G401 (cell line): ENCODE measurements at regions not wholly inside any gene's neighbourhood (a gene's known extent, or its start where the extent isn't known, plus 50 kb on each side); places are given as distances from the start of the nearest gene placed in this dataset.

Source experiments
- DNase-seq: peaks from one replicate; pipeline ENCODE4 v3.0.0-alpha.2; 2015; ENCODE audit warnings: low spot score
- in situ Hi-C: cut with HindIII; loops from 2 replicates; pipeline ENCODE4 v1.10.0; 2016; ENCODE audit warnings: low sequenced_read_pairs, mixed read lengths

DNA sequence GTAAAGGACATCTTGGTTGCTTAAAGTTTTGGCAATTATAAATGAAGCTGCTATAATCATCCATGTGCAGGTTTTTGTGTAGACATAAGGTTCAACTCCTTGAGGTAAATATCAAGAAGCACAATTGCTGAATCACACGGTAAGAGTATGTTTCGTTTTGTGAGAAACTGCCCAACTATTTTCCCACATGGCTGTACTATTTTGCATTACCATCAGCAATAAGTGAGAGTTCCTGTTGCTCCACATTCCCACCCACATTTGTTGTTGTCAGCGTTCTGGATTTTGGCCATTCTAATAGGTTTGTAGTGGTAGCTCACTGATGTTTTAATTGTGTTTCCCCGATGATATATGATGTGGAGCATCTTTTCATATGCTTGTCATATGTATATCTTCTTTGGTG is 118.5 kb upstream of the KCNMB2 start:
- DNase-seq = no peak
- in situ Hi-C loops = no loop called here

DNA sequence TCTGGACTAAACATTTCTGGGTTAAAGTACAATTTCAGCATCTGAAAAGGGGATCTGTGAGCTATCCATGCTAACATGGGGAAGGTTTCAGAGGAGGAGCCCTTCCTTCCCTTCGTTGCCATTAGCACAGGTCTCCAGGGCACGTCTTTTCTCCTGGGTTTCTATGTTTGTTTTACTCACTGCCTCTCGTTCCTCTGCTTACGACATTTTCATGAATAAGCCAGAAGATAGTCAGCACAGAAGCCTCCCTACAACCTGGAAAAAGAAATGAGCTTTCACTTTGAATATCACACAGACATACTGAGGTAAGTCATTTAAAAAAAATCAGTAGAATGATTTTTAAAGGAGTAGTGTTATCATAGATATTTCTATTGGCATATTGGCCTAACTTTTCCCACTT is 117.2 kb upstream of the KCNMB2 start:
- in situ Hi-C loops = no loop called here
- no peak for DNase-seq

DNA sequence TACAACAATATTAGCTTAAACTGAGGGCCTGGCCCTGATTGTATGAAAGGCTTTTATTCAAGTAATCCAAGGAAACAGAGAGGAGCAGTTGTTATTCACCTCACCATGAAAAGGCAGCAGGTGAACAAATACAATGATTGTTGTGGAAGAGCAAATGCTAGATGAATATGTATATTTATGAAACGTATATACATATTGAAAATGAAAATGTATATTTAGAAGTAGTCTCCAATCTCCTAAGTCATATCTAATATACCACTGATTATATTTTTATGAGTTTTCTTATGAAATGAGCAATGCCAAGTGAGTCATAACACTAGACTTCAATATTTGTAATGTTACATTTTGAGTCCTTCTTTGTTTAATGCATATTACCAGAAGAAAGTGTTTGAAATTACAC is 116.2 kb upstream of the KCNMB2 start:
- in situ Hi-C loops = no loop called here

DNA sequence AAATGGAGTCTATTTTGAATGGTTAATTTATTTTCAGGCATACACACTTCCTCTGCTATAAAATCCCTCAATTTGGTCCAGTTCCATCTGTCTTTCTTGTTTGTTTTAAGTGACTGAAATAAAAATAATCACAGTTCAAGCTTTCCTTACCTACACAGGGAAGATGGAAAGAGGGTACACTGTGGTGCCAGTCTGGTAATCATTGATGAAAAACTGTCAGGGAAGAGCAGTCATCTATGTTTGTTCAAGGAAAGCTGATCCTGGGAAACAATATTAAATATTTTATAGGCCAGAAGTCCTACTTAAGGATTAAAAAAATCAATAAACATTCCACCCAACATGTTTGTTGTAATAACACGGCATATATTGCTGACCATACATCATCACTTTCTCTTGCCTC is 115.2 kb upstream of the KCNMB2 start:
- DNase-seq = no peak
- in situ Hi-C loops = no loop called here

More for the DNA sequence above, 116.2 kb upstream of the KCNMB2 start:
- no peak for DNase-seq

DNA sequence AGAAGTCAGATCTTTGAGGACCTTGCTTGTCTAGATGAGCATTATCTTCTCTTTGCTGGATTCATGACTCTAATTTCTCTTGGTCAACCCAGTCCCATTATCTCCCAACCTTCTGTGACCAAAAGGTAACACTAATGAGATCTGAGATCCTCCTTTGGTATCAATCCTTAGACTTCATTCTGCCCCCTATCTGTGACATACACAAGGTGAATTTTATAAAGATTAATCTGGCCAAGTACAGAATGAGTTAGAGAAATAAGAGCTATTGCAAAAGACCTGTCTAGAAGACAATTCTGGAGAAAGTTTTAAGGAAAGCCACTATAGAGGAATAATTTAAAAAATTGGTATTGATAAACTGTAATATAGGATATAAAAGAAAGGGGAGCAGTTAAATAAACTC is 113.8 kb upstream of the KCNMB2 start:
- DNase-seq = no peak
- in situ Hi-C loops = no loop called here

DNA sequence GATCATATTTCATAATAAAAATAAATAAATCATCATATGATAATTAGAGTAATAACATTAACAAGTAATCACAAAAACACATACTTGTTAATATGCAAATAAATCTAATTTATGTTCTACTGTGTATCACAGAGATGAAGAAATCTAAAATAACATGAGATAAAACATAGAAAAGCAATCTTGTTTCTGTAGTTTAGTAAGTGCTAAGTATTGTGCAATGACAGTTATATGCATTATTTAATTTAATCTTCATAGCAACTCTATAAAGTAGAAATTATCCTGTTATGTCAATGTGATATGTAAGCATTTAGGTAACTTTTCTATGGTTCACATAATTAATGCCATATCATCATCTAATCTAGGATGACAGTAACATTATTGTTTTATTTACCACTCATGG is 108.2 kb upstream of the KCNMB2 start:
- in situ Hi-C loops = no loop called here
- DNase-seq = no peak

DNA sequence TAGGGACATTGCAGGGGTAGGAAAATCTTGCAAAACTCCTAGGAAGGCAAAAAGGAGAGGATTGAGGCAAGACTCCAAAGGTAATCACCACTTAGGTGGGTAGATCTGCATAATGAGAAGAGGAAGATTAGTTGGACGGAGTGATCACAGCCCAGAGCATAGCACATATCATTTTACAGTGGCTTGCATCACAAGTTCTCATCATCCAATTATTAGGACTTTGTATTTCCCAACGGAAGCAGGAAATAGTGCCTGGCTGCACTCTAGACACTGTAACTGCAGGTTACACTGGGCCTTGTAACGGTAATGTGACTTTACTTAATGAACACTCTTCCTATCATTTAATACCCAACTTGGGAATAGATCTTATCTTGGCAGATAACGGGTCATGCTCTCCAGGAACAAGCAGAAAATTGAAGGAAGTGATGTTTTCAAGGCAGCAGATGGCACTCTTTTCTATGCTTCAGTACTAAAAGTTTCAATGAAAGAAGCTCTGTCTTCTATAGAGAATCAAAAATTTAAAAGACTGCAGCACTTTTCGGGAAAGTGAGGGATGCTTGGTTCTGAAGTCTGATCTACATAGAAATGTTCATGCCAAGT is 101.9 kb upstream of the KCNMB2 start:
- in situ Hi-C loops = no loop called here
- peak; percentile 12 for DNase-seq

DNA sequence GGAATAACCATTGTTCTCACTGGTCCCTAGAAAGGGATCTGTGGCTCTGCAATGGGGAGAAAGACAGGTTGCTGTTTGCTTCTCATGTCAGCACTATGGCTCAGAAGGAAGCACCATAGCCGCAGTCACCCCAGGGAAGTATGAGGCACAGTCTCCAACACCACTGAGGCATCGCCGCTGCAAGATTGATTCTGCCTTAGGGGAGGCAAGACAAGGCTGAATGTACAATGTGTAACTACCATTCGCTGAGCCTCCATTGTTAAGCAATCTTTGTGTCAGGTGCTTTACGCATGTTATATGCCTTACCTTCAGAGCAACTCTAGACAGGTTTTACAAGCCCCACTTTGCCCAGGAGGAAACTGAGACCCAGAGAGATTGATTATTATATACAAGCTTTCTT is 100.7 kb upstream of the KCNMB2 start:
- in situ Hi-C loops = no loop called here
- no peak for DNase-seq

DNA sequence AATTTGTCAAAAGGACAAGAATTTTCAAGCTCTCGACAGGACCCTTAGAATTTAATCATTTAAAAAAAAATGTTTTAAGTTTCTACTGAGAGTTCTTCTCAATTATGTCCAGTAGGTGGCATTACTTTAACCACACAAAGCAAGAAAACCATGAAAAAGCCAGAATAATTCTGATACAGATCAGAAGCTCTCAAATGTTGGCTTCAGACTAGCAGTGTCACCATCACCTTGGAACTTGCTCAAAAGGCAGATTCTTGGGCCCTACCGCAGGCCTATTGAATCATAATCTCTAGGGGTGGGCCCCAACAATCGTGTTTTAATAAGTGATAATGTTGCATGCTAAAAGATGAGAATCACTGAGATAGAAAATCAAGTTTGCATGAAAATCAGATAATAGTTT is 99.5 kb upstream of the KCNMB2 start:
- in situ Hi-C loops = no loop called here
- DNase-seq = peak; percentile 35

DNA sequence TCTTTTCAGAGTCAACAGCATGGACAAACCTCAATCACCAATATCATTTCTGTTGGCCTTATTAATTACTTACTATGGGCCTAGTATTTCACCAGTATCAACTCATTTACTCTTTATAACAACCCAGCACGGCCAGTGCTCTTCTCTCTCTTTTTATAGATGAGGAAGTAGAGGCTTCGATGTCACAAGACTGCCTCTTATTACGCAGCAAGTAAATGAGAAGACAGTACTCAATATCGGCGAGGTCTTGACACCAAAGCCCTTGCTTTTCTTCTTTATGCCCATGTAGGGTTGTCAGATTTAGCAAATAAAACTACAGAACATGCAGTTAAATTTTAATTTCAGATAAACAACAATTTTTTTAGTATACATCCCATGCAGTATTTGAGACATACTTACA is 99.0 kb upstream of the KCNMB2 start:
- in situ Hi-C loops = no loop called here
- no peak for DNase-seq

DNA sequence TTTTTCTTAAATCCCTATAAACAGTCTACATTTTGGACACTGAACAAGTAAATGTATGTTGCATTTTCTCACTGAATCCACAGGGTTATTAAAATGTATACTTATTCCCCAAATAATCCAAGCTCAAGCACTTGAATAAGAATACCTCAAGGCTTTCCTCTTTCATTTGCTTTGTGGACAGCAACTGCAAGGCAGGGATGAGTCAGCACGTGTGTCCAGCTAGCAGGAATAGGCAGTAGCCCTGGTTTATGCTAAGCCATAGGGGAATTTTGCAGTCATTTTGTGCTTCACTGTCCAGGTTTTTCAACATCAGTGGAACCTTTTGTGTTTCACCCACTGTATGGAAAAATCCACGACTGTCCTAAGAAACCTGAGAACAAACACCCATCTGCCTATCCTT is 96.7 kb upstream of the KCNMB2 start:
- no peak for DNase-seq
- in situ Hi-C loops = no loop called here

DNA sequence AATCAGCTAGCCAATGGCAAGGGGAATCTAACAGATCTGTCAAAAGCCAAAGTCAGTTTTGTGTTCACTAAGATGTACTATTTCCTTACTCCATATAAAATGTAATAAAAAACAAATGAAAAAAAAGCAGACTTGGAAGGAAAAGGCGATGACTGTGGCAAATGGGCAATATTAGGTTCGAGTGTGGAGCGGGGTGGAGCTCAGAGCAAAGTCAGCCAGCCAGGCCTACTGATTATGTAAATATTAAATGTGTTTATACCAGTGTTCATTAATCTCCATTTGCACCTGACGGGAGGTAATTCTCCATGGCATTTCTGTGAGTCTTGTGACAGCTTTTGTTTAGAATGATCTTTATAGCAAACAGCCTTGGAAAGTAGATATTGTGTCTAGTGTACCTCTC is 96.2 kb upstream of the KCNMB2 start:
- no peak for DNase-seq
- in situ Hi-C loops = no loop called here

DNA sequence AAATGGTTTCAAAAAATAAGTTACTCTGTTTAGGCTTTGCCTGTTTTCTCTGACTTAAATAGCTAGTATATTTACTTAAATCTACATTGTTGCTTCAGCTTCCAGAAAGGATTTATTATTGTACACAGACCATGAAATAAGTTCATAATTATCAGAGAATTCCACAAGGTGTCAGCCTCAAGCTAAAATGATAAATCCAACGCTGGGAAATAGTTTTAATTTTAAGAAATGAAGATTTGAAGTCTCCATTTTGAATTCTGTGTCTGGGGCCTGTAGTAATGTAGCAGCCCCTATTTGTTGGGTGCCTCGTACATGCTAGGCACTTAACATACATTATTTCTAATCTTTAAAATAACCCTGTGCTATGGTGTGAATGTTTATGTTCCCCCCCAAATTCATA is 92.6 kb upstream of the KCNMB2 start:
- in situ Hi-C loops = no loop called here
- no peak for DNase-seq

DNA sequence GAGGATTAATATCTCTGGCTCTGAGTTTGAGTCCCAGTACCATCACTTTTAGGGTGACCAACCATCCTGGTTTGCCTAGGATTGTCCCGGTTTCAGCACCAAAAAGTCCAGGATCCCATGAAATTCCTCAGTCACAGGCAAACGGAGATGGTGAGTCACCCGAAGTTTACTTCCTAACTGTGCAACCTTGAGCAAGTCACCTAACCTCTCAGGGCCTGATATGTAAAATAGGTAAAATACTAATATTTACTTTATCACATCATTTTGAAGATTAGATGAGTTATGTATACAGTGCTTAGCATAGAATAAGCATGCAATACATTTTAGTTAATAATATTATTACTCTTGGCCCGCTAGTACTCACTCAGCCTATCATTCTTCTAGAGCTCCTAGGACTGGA is 91.1 kb upstream of the KCNMB2 start:
- in situ Hi-C loops = no loop called here
- no peak for DNase-seq

DNA sequence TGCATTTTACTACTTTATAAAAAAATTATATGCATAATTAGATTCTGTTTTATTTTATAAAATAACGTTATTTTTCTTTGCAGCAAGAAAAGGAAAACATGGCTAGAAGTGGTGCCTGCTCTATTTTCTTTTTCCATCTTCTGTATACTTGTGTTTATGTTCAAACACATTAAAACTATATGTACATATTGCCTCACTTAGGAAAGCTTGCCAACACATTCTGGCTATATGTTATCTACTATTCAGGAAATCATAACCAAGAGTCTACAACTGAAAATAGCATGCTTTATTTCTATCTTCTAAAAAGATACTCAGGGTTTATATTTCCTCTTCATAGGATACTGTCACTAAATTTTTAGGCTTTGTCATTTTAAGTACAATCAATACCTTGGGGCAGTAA is 90.2 kb upstream of the KCNMB2 start:
- no peak for DNase-seq
- in situ Hi-C loops = no loop called here

DNA sequence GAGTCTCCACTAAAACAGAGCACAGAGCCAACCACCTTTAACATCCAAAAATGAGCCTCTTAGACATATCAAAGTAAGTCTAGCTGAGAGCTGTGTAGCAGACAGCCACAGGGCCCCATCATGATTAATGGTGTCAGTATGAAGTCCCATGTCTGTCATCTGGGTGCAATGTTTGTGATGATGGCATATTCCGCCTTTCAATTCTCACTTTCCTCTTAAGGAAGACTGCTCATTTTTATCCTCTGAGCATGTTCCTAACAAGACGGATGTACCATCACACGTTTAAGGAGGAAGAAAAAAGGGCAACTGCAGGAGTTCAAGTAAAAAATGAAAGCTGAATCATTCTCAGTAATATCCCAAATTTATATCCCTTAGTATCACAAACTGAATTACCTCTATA is 85.8 kb upstream of the KCNMB2 start:
- in situ Hi-C loops = no loop called here
- DNase-seq = no peak

DNA sequence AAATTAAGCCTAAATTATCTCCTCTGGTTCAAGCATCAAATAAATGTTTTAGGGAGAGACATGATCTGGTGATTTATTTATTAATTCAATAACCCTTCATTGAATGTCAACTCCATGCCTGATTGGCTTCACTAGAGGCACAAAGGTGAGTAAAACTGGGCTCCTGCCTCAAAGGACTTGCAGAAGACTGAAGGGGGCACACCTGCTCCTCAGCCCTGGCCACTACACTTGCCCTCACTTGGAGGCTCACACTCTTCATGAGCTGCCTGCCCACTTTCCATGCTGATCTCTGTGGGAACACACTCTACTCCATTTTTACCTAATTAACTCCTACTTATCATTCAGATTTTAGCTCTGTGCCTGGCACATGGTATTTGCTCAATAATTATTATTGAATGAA is 84.4 kb upstream of the KCNMB2 start:
- DNase-seq = no peak
- in situ Hi-C loops = no loop called here

DNA sequence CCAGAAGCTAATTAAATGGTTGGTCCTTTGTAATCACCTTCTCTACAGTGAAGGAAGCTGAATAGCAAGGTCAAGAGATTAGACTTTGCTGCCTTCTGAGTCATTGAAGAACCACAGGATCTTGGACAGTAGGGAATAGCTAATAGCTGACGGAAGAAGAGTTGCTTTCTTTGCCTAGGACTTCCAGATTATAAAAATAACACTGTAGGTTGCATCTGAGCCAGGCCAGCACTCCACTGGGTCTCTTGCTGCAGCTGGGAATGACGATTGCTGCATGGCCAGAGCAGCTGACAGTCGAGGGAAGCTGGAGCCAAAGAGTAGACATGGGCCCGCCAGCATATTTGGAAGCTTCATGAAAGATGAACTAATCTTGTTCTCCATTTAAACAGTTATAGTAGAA is 81.5 kb upstream of the KCNMB2 start:
- no peak for DNase-seq
- in situ Hi-C loops = no loop called here

DNA sequence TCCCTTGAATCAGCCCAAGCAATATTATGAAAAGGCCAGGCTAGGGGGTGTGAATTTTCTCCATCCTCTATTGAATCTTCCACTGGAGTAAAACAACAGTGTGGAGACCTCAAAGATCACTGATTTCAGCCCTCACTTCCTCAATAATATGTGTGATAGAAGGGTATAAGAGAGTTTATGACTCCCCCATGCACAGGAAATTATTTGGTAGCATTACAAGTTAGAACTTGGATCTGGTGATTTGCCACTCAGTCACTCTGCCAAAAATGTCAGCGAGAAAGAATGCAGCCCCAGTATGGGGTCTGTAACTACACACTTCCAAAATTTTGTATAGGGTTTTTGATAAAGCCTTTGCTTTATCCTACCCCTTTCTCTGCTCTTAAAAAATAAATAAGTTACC is 81.0 kb upstream of the KCNMB2 start:
- in situ Hi-C loops = no loop called here
- DNase-seq = no peak

DNA sequence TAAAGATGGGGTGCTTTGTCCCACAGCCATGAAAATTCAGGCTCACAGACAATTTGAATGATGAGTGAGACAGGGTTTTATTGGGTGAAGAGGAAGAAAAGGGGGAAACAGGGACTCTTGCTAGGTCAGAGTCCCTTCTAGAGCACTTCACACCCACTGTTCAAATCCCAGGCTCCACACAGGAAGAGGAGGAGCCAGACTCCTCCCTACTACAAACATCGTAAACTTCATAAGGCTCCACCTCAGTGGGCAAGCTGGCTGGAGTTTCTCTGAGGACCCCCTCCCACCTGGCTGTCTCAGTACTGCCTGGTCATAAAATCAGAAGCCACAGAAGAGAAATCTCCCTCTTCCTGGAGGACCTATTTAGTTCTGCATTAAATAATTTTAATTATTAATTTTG is 80.3 kb upstream of the KCNMB2 start:
- DNase-seq = no peak
- in situ Hi-C loops = no loop called here

DNA sequence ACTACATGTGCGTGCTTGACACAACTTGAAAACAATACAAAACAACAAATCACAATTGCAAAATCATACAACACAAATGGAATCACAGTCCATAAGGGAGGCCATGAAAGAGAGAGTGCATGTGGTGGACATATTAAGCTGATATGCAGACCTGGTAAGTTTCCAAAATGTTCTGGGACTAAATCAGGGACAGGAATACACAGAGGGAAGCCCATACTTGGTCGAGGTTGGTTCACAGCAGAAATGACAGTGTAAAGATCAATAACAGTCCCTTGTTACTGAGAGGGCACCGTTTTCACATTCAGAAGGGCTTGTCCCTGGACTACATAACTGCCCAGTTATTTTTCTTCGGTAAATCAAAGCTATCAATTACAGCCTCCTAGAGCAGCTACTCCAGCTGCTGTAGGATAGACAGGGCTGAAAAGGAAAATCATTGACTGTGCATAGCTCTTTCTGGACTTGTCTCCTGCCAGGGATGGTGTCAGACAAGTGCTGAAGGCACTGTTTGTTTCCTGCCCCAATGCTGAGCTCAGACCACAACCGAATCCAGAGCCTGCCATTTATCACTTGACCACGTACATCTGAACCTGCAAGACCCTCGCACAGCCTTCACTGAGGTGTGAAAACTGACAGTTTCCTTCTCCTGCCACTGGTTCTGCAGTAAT is 79.5 kb upstream of the KCNMB2 start:
- in situ Hi-C loops = no loop called here

DNA sequence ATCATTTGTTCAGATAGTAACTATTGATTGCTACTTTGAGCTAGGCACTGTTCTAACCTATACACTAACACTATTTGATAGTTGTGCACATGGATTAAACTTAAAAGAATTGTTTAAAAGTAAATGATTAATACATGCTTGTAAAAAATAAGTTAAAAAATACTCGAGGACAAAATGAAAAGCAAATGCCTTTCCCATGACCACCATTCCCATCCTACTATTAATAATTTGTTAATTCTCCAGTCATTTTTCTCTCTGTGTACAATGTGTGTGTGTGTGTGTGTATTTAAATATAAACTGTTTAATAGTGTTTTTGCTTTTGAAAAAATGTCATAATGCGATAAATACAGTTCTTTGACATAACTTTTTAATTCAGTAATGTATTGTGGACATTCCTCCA is 78.7 kb upstream of the KCNMB2 start:
- no peak for DNase-seq
- in situ Hi-C loops = no loop called here

More for the DNA sequence above, 79.5 kb upstream of the KCNMB2 start:
- DNase-seq = no peak
